ENCODE measurements at regions not wholly inside any gene's neighbourhood (a gene's known extent, or its start where the extent isn't known, plus 50 kb on each side); places are given as distances from the start of the nearest gene placed in this dataset.

GRCh38 chr3:55307622-55308021 is 179.5 kb downstream of the WNT5A start:
- TF ChIP-seq CTCF (IDR thresholded peaks at IDR 0.05; ENCODE audit: borderline replicate concordance, extremely low read depth, low read length, poor library complexity, severe bottlenecking), result no peak
- no peak for TF ChIP-seq EZH2 (IDR thresholded peaks at IDR 0.05; ENCODE audit: borderline replicate concordance, low read depth, low read length, severe bottlenecking)

Data from DND-41 (cell line).